ENCODE measurements at regions not wholly inside any gene's neighbourhood (a gene's known extent, or its start where the extent isn't known, plus 50 kb on each side); places are given as distances from the start of the nearest gene placed in this dataset.

DNA sequence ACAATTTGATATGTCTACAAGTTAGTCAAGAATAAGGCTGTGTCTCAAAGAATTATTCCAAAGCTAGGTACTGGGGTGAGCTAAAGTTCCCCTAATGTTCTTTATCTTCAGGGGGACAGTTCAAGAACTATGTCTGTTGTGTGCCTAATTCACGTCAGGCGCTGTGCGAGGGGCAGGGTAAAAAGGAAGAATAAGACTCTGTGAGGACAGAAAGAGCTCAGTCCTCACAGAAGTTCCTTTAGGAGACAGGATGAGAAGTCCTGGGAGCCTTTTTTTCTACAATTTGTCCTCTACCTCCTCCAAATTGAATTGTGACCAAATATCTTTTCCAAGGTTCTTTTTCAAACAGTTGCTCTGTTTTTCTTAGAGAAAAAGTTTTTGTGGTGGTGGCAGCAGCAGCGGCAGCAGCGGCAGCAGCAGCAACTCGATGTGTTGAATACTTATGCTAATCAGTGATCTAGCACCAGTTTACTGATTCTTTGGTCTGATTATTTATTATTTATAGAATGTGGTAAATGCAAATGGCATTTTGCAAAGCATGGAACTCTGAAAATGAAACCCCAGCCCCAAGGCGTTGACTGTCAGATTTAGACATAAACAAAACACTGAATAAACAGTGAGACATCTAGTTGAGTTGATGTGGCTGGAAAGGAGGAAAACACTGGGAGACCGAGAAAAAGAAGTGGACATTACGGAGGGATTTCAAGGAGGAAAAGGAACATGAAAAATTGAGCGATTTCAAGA, 88.6 kb downstream of the GTPBP8 start:
- Histone ChIP-seq H3K9me3 (ENCODE audit: control insufficient read depth in 4 of 4, low read length in 3 of 4) (no peaks in the 10 kb centered on the region), H3K9ac (ENCODE audit: low read depth in 1 of 2, low read length in 2 of 2) (no peak overlapping the region), H3K4me3 (ENCODE audit: low read depth in 1 of 3, low read length in 3 of 3) (no peak overlapping the region), H3K27me3 (ENCODE audit: control insufficient read depth in 4 of 4, insufficient read depth in 4 of 4, low read length in 3 of 4) (no peaks in the 10 kb centered on the region), H3K27ac (ENCODE audit: low read depth in 1 of 2, low read length in 2 of 2) (no peak overlapping the region), H3K36me3 (ENCODE audit: control insufficient read depth in 4 of 4, insufficient read depth in 3 of 4, low read depth in 1 of 4, low read length in 3 of 4) (no peaks in the 10 kb centered on the region), H3K4me1 (ENCODE audit: control insufficient read depth in 4 of 4, insufficient read depth in 4 of 4, low read length in 3 of 4) (no peaks in the 10 kb centered on the region)
- TF ChIP-seq JUND (IDR thresholded peaks at IDR 0.05): no peak
- no peak for TF ChIP-seq TAF1 (conservative IDR thresholded peaks at IDR 0.05)
- no peak for TF ChIP-seq YY1 (IDR thresholded peaks at IDR 0.05)
- no peak for TF ChIP-seq SP1 (IDR thresholded peaks at IDR 0.05)
- TF ChIP-seq ZBTB33 (IDR thresholded peaks at IDR 0.05): no peak
- no peak for TF ChIP-seq REST (IDR thresholded peaks at IDR 0.05)
- no peak for TF ChIP-seq NR2F2 (IDR thresholded peaks at IDR 0.05)
- TF ChIP-seq, protein P1, sequence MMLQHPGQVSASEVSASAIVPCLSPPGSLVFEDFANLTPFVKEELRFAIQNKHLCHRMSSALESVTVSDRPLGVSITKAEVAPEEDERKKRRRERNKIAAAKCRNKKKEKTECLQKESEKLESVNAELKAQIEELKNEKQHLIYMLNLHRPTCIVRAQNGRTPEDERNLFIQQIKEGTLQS (IDR thresholded peaks at IDR 0.05): no peak
- no peak for TF ChIP-seq FOXA2 (IDR thresholded peaks at IDR 0.05)
- no peak for TF ChIP-seq EGR1 (IDR thresholded peaks at IDR 0.05; ENCODE audit: low read depth in 2 of 2)
- no peak for TF ChIP-seq RAD21 (IDR thresholded peaks at IDR 0.05)
- no peak for TF ChIP-seq FOXA1 (IDR thresholded peaks at IDR 0.05)
- DNase-seq (ENCODE audit: low spot score): no peak
- WGBS: 57% methylated on average over 10 of the region's 10 CpGs

DNA sequence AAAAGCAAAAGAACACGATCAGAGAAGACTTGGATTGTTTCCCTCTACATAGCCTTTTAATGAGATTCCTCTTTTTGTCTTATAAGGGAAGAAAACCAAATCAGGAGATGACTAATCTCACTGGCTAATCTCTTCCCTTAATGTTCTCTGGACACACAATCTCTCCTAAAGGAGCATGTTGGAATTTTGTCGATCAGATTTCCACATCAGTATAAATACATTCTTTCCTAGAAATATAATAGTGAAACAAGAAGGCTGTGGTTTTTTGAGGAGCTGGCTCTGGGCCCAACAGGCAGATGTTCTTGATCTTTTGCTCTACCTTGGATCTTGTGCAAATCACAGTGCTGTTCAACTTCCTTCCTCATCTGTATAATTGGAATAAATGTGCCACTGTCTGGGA, 94.0 kb downstream of the GTPBP8 start:
- 68% methylated on average over 2 of the region's 2 CpGs for WGBS
- DNase-seq (ENCODE audit: low spot score): no peak
- Histone ChIP-seq H3K9ac (ENCODE audit: low read depth in 1 of 2, low read length in 2 of 2) (no peak overlapping the region), H3K4me1 (ENCODE audit: control insufficient read depth in 4 of 4, insufficient read depth in 4 of 4, low read length in 3 of 4) (no peaks in the 10 kb centered on the region), H3K4me3 (ENCODE audit: low read depth in 1 of 3, low read length in 3 of 3) (no peak overlapping the region), H3K27me3 (ENCODE audit: control insufficient read depth in 4 of 4, insufficient read depth in 4 of 4, low read length in 3 of 4) (no peaks in the 10 kb centered on the region), H3K9me3 (ENCODE audit: control insufficient read depth in 4 of 4, low read length in 3 of 4) (no peaks in the 10 kb centered on the region), H3K27ac (ENCODE audit: low read depth in 1 of 2, low read length in 2 of 2) (no peak overlapping the region), H3K36me3 (ENCODE audit: control insufficient read depth in 4 of 4, insufficient read depth in 3 of 4, low read depth in 1 of 4, low read length in 3 of 4) (no peaks in the 10 kb centered on the region)
- TF ChIP-seq REST (IDR thresholded peaks at IDR 0.05): no peak
- no peak for TF ChIP-seq TAF1 (conservative IDR thresholded peaks at IDR 0.05)
- no peak for TF ChIP-seq HNF4G (IDR thresholded peaks at IDR 0.05)
- TF ChIP-seq GABPA (IDR thresholded peaks at IDR 0.05 in 1 of 2, conservative IDR thresholded peaks at IDR 0.05 in 1 of 2): no peak
